Prostate gland (tissue), 2 donors: ENCODE measurements at regions not wholly inside any gene's neighbourhood (a gene's known extent, or its start where the extent isn't known, plus 50 kb on each side); places are given as distances from the start of the nearest gene placed in this dataset.

Source experiments
- DNase-seq: peaks from one replicate; pipeline ENCODE4 v3.0.0-alpha.2; 2019; ENCODE audit warnings: low spot score
- H3K27ac ChIP-seq, 2 donors: fragments of 200-600 bp; sonication (generic); 2 replicates each; pipeline ENCODE4 v1.5.1; 2017 to 2019
- H3K27me3 ChIP-seq: fragments of 200-600 bp; sonication (generic); replicated peaks from 2 replicates; pipeline ENCODE4 v1.5.1; 2019; ENCODE audit not compliant: insufficient read depth
- H3K36me3 ChIP-seq, 2 donors: fragments of 200-600 bp; sonication (generic); 1 replicate in 1 of 2; 2 replicates in 1 of 2; pipeline versions ENCODE4 v1.5.1 to v1.8.1; 2017 to 2019
- H3K4me1 ChIP-seq: fragments of 200-600 bp; sonication (generic); replicated peaks from 2 replicates; pipeline ENCODE4 v1.5.1; 2019
- H3K4me3 ChIP-seq, 2 donors: fragments of 200-600 bp; sonication (generic); 2 replicates each; pipeline ENCODE4 v1.5.1; 2017 to 2019
- H3K9me3 ChIP-seq: fragments of 200-600 bp; sonication (generic); 2 replicates; pipeline ENCODE4 v1.5.1; 2017
- CTCF ChIP-seq, 4 experiments: fragments of 200-600 bp in 2 of 4; fragments of 450-650 bp in 2 of 4; sonication (generic) in 2 of 4; IDR thresholded peaks; 1 replicate in 3 of 4; 2 replicates in 1 of 4; pipeline ENCODE4 v1.5.1; 2016 to 2019; ENCODE audit warnings: antibody characterized with exemption in 4 of 4, mild to moderate bottlenecking in 2 of 4, moderate library complexity in 2 of 4
- POLR2A ChIP-seq: fragments of 450-650 bp; IDR thresholded peaks from one replicate; pipeline ENCODE4 v1.6.1; 2016; ENCODE audit warnings: antibody characterized with exemption, mild to moderate bottlenecking
- POLR2AphosphoS5 ChIP-seq: sonication (generic); formaldehyde crosslinking; IDR thresholded peaks from one replicate; pipeline ENCODE4 v1.6.1; 2017; ENCODE audit warnings: antibody characterized with exemption
- WGBS: methylation state at CpG from one replicate; pipeline ENCODE4 v1.1.5; 2018; 5-methylcytosine and 5-hydroxymethylcytosine counted together
- intact Hi-C: fragments of 100-400 bp; cut with DNase I; formaldehyde crosslinking; loops from one replicate; pipeline ENCODE4 v1.14.2; 2022

GRCh38 chr6:47133230-47134000 lies 91.3 kb upstream of the ADGRF1 start:
- Histone ChIP-seq H3K27ac (no peak overlapping the region), H3K36me3 (no peaks in the 10 kb centered on the region), H3K4me3 (no peak overlapping the region), H3K9me3 (no peaks in the 10 kb centered on the region), H3K27me3 (no peaks in the 10 kb centered on the region), H3K4me1 (no peaks in the 10 kb centered on the region)
- TF ChIP-seq POLR2A (no peak), CTCF (IDR thresholded peaks at IDR 0.05) (no peak), POLR2AphosphoS5 (no peak)
- DNase-seq = no peak
- intact Hi-C loops = no loop called here
- 95% methylated on average over 13 of the region's 13 CpGs for WGBS

DNA sequence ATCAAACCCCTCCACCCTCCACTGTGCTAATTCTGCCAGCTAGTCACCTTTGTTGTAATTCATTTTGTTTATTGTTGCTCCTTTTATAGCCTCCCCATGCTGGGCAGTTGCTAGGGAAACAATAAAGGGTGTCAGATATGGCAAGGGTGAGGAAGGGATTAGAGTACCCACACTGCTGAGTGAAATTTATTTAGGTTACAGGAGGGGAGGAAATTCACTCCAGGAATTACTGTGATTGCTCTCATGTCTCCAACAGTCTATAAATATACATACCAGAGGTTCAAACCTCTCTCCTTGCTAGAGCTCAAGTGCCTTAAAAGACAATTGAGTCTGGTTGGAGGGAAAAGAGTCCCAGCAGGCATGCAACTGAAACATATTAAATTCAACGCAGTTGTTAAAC lies 90.6 kb upstream of the ADGRF1 start:
- H3K4me1 ChIP-seq = no peaks in the 10 kb centered on the region

DNA sequence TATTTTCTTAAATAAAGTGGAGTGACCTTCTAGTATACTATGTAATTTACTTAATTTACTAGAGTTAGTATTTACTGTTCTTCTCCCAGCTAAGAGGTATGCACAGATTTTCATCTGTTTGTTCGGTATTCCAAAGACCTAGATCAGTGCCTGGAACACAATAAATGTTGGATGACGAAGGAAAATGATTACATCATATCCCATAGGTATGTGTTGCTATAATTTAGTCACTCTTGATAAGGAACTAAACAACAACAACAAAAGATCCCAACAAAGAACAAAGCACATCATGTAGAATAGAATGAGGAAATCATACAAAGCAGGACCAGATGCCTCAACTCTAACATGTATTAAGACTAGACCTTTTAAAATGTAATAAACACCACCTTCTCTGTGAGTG lies 89.6 kb upstream of the ADGRF1 start:
- Histone ChIP-seq H3K9me3 (no peaks in the 10 kb centered on the region), H3K4me3 (no peak overlapping the region), H3K36me3 (no peaks in the 10 kb centered on the region), H3K4me1 (no peaks in the 10 kb centered on the region), H3K27ac (no peak overlapping the region), H3K27me3 (no peaks in the 10 kb centered on the region)
- WGBS = 75% methylated on average over 2 of the region's 2 CpGs
- TF ChIP-seq POLR2A = no peak
- no peak for TF ChIP-seq CTCF (IDR thresholded peaks at IDR 0.05)
- no peak for TF ChIP-seq POLR2AphosphoS5
- intact Hi-C loops = no loop called here
- DNase-seq = no peak

More for the DNA sequence above, 90.6 kb upstream of the ADGRF1 start:
- no peak overlapping the region for H3K4me3 ChIP-seq
- intact Hi-C loops = no loop called here
- WGBS = 79% methylated on average over 1 of the region's 1 CpG
- H3K27me3 ChIP-seq = no peaks in the 10 kb centered on the region
- H3K36me3 ChIP-seq = no peaks in the 10 kb centered on the region
- H3K9me3 ChIP-seq = no peaks in the 10 kb centered on the region
- TF ChIP-seq POLR2AphosphoS5 (no peak), CTCF (IDR thresholded peaks at IDR 0.05) (no peak), POLR2A (no peak)
- no peak overlapping the region for H3K27ac ChIP-seq
- DNase-seq = no peak

GRCh38 chr6:47130086-47130485 lies 88.0 kb upstream of the ADGRF1 start:
- H3K36me3 ChIP-seq = no peaks in the 10 kb centered on the region
- no peaks in the 10 kb centered on the region for H3K27me3 ChIP-seq
- no peaks in the 10 kb centered on the region for H3K9me3 ChIP-seq
- DNase-seq = no peak
- no peaks in the 10 kb centered on the region for H3K4me1 ChIP-seq
- H3K27ac ChIP-seq = no peak overlapping the region
- H3K4me3 ChIP-seq = no peak overlapping the region
- TF ChIP-seq CTCF (IDR thresholded peaks at IDR 0.05) (no peak), POLR2A (no peak), POLR2AphosphoS5 (no peak)
- intact Hi-C loops = no loop called here
- 72% methylated on average over 3 of the region's 3 CpGs for WGBS

GRCh38 chr6:47129129-47129528 lies 87.0 kb upstream of the ADGRF1 start:
- WGBS = 100% methylated on average over 1 of the region's 1 CpG
- DNase-seq = no peak
- TF ChIP-seq CTCF (IDR thresholded peaks at IDR 0.05) = no peak
- no peak for TF ChIP-seq POLR2A
- TF ChIP-seq POLR2AphosphoS5 = no peak
- no peaks in the 10 kb centered on the region for H3K36me3 ChIP-seq
- H3K27ac ChIP-seq = no peak overlapping the region
- H3K4me1 ChIP-seq = no peaks in the 10 kb centered on the region
- H3K27me3 ChIP-seq = no peaks in the 10 kb centered on the region
- no peak overlapping the region for H3K4me3 ChIP-seq
- intact Hi-C loops = no loop called here
- H3K9me3 ChIP-seq = no peaks in the 10 kb centered on the region
